HepG2 (cell line): ENCODE measurements at regions not wholly inside any gene's neighbourhood (a gene's known extent, or its start where the extent isn't known, plus 50 kb on each side); places are given as distances from the start of the nearest gene placed in this dataset.

ENCODE experiments used
- ATAC-seq: fragments of 200-7000 bp; cut with Tn5 transposase; 3 replicates; pipeline ENCODE4 v1.9.1; 2020; ENCODE audit warnings: mild to moderate bottlenecking, moderate library complexity
- BruUV-seq: library from RNA; stranded (reverse); fragments of 400-500 nt; replicated peaks from 2 replicates; lab custom pipeline; 2021; lab: Mats Ljungman, UMichigan
- CTCF ChIA-PET: fragments of 300-600 bp; formaldehyde crosslinking; extraction: SDS; loops from one replicate; lab custom pipeline; 2021; ENCODE audit warnings: low total read pairs, inconsistent platforms, low intra/inter-chr PET ratio; lab: Yijun Ruan, JAX
- POLR2A ChIA-PET: fragments of 350-600 bp; sonication (Branson Sonifier 250); formaldehyde crosslinking; loops from one replicate; lab custom pipeline; 2020; ENCODE audit warnings: antibody characterized with exemption, inconsistent platforms; lab: Yijun Ruan, JAX
- DNase-seq: peaks from one replicate; pipeline ENCODE4 v3.0.0-alpha.2; 2015; ENCODE audit warnings: low spot score
- FAIRE-seq: peaks from 3 replicates; lab custom pipeline; 2011; peaks lifted over from hg19 to GRCh38; lab: Jason Lieb, UNC
- H2AFZ ChIP-seq: one replicate; pipeline ENCODE4 v1.6.1; 2011; ENCODE audit warnings: low read length, inconsistent platforms
- H3K27ac ChIP-seq: fragments of 300-600 bp; 3 replicates; pipeline ENCODE4 v1.8.0; 2011; ENCODE audit warnings: mixed run types, mild to moderate bottlenecking, mixed read lengths, low read length, inconsistent platforms; ENCODE audit not compliant: insufficient read depth; ENCODE audit errors: extremely low read length
- H3K27me3 ChIP-seq, 2 experiments: fragments of 200-600 bp in 1 of 2; 2 replicates in 1 of 2; 3 replicates in 1 of 2; pipeline versions ENCODE4 v1.6.0 to v1.8.0; 2011; ENCODE audit warnings: low read length in 2 of 2, mild to moderate bottlenecking in 2 of 2, moderate library complexity in 2 of 2, inconsistent platforms in 1 of 2; ENCODE audit not compliant: insufficient read depth in 2 of 2, control insufficient read depth in 1 of 2
- H3K36me3 ChIP-seq, 2 experiments: fragments of 200-600 bp in 1 of 2; replicated peaks in 1 of 2; 2 replicates in 1 of 2; 3 replicates in 1 of 2; pipeline versions ENCODE4 v1.5.1 to v1.8.0; 2011; ENCODE audit warnings: low read length in 2 of 2, inconsistent platforms in 1 of 2; ENCODE audit not compliant: insufficient read depth in 2 of 2, control insufficient read depth in 1 of 2
- H3K4me1 ChIP-seq: 2 replicates; pipeline ENCODE4 v1.5.1; 2012; ENCODE audit warnings: low read length, inconsistent platforms; ENCODE audit not compliant: insufficient read depth
- H3K4me2 ChIP-seq: 2 replicates; pipeline ENCODE4 v1.6.0; 2011; ENCODE audit warnings: low read depth, low read length, inconsistent platforms
- H3K4me3 ChIP-seq, 3 experiments: fragments of 200-600 bp in 1 of 3; sonication (generic), shearing (Covaris generic) in 1 of 3; replicated peaks in 1 of 3; 2 replicates each; pipeline ENCODE4 v1.5.1; 2011 to 2016; ENCODE audit warnings: low read length in 3 of 3, inconsistent platforms in 2 of 3, low read depth in 2 of 3, mild to moderate bottlenecking in 2 of 3, control low read depth in 1 of 3, mixed read lengths in 1 of 3; ENCODE audit not compliant: insufficient read depth in 1 of 3
- H3K79me2 ChIP-seq: one replicate; pipeline ENCODE4 v1.6.1; 2011; ENCODE audit warnings: low read length, inconsistent platforms; ENCODE audit not compliant: insufficient read depth
- H3K9ac ChIP-seq: 2 replicates; pipeline ENCODE4 v1.6.0; 2011; ENCODE audit warnings: mild to moderate bottlenecking, low read depth, low read length, inconsistent platforms; ENCODE audit not compliant: insufficient read depth
- H3K9me3 ChIP-seq: 2 replicates; pipeline ENCODE4 v1.5.1; 2012; ENCODE audit warnings: mild to moderate bottlenecking, low read length
- H4K20me1 ChIP-seq: 2 replicates; pipeline ENCODE4 v1.6.0; 2011; ENCODE audit warnings: inconsistent platforms, mild to moderate bottlenecking, low read length, moderate library complexity; ENCODE audit not compliant: insufficient read depth
- ATF1 ChIP-seq: IDR thresholded peaks from 2 replicates; pipeline ENCODE4 v1.6.1; 2016; ENCODE audit warnings: mild to moderate bottlenecking, control low read depth
- BCL6 ChIP-seq: IDR thresholded peaks from 2 replicates; pipeline ENCODE4 v1.6.1; 2016; ENCODE audit warnings: missing genetic modification reagents, missing compliant biosample characterization
- FOXK2 ChIP-seq: fragments of 450-650 bp; IDR thresholded peaks from 2 replicates; pipeline ENCODE4 v1.6.1; 2016
- HOXA5 ChIP-seq: sonication (generic); formaldehyde crosslinking; IDR thresholded peaks from 2 replicates; pipeline ENCODE4 v1.4.0; 2020; ENCODE audit warnings: missing genetic modification reagents
- MTA1 ChIP-seq: sonication (generic); formaldehyde crosslinking; IDR thresholded peaks from 2 replicates; pipeline ENCODE4 v1.4.0; 2020; ENCODE audit warnings: missing genetic modification reagents, mild to moderate bottlenecking, borderline replicate concordance
- ZBTB33 ChIP-seq: sonication (generic); formaldehyde crosslinking; IDR thresholded peaks from 2 replicates; pipeline ENCODE4 v1.4.0; 2020; ENCODE audit warnings: missing genetic modification reagents
- ZMYM4 ChIP-seq: sonication (generic); formaldehyde crosslinking; IDR thresholded peaks from 2 replicates; pipeline ENCODE4 v1.8.1; 2023; ENCODE audit warnings: mild to moderate bottlenecking, missing genetic modification reagents
- ZNF333 ChIP-seq: sonication (generic); formaldehyde crosslinking; IDR thresholded peaks from 2 replicates; pipeline ENCODE4 v1.4.0; 2020; ENCODE audit warnings: mild to moderate bottlenecking, missing genetic modification reagents, borderline replicate concordance
- ZNF431 ChIP-seq: sonication (generic); formaldehyde crosslinking; IDR thresholded peaks from 2 replicates; pipeline ENCODE4 v1.9.0; 2022; ENCODE audit warnings: missing genetic modification reagents, low read depth, mild to moderate bottlenecking, borderline replicate concordance
- ZNF432 ChIP-seq: sonication (generic); formaldehyde crosslinking; IDR thresholded peaks from 2 replicates; pipeline ENCODE4 v1.5.0; 2020; ENCODE audit warnings: missing genetic modification reagents, mild to moderate bottlenecking, borderline replicate concordance
- in situ Hi-C: cut with HindIII; loops from 2 replicates; pipeline ENCODE4 v1.10.0; 2017; ENCODE audit warnings: low pct_unique_long_range_greater_than_20kb; ENCODE audit not compliant: extremely low pct_ligation_motif_present
- intact Hi-C: fragments of 100-400 bp; cut with micrococcal nuclease; formaldehyde crosslinking; loops from one replicate; pipeline ENCODE4 v1.10.0; 2022; ENCODE audit not compliant: unreplicated experiment
- TF ChIP-seq, protein P1 (sequence below): sonication (generic); formaldehyde crosslinking; IDR thresholded peaks from 2 replicates; pipeline ENCODE4 v1.9.0; 2021; ENCODE audit warnings: missing genetic modification reagents, mild to moderate bottlenecking, borderline replicate concordance
- TF ChIP-seq, protein P2 (sequence below): sonication (generic); formaldehyde crosslinking; IDR thresholded peaks from 2 replicates; pipeline ENCODE4 v1.5.0; 2020; ENCODE audit warnings: mild to moderate bottlenecking, low read depth, missing genetic modification reagents, borderline replicate concordance
- TF ChIP-seq, protein P3 (sequence below): sonication (generic); formaldehyde crosslinking; IDR thresholded peaks from 2 replicates; pipeline ENCODE4 v1.4.0; 2020; ENCODE audit warnings: low read depth, missing genetic modification reagents
- TF ChIP-seq, protein P4 (sequence below): sonication (generic); formaldehyde crosslinking; IDR thresholded peaks from 2 replicates; pipeline ENCODE4 v1.4.0; 2020; ENCODE audit warnings: missing genetic modification reagents

DNA sequence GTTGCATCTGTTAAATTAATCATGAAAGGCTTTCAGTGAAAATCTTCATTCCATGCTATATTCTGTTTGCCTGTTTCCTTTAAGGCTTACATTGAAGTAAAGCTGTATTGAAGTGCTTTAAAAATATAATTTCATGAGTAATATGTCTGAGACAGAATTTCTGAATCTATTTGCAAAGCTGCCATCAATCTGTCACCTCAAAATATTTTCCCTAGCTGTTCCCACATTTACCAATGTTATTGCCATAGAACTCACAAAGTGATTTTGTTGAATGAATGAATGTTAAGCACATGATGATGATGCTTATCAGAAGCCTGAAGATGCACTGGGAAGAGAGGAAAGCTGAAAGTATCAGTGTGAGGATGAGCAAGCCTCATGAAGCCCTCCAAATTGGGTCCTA, 115.8 kb downstream of the NHLRC3 start:
- FAIRE-seq, result no peak
- TF ChIP-seq HOXA5 (CRISPR knock-in tag), result no peak
- TF ChIP-seq, protein P1, sequence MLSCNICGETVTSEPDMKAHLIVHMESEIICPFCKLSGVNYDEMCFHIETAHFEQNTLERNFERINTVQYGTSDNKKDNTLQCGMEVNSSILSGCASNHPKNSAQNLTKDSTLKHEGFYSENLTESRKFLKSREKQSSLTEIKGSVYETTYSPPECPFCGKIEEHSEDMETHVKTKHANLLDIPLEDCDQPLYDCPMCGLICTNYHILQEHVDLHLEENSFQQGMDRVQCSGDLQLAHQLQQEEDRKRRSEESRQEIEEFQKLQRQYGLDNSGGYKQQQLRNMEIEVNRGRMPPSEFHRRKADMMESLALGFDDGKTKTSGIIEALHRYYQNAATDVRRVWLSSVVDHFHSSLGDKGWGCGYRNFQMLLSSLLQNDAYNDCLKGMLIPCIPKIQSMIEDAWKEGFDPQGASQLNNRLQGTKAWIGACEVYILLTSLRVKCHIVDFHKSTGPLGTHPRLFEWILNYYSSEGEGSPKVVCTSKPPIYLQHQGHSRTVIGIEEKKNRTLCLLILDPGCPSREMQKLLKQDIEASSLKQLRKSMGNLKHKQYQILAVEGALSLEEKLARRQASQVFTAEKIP (CRISPR knock-in tag), result no peak
- TF ChIP-seq, protein P2, sequence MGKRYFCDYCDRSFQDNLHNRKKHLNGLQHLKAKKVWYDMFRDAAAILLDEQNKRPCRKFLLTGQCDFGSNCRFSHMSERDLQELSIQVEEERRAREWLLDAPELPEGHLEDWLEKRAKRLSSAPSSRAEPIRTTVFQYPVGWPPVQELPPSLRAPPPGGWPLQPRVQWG, result no peak
- no peak for TF ChIP-seq BCL6 (CRISPR knock-in tag)
- no peak for TF ChIP-seq FOXK2
- TF ChIP-seq ZMYM4, result no peak
- no peak for TF ChIP-seq ZNF333
- no peak for TF ChIP-seq ZNF431
- TF ChIP-seq, protein P3, sequence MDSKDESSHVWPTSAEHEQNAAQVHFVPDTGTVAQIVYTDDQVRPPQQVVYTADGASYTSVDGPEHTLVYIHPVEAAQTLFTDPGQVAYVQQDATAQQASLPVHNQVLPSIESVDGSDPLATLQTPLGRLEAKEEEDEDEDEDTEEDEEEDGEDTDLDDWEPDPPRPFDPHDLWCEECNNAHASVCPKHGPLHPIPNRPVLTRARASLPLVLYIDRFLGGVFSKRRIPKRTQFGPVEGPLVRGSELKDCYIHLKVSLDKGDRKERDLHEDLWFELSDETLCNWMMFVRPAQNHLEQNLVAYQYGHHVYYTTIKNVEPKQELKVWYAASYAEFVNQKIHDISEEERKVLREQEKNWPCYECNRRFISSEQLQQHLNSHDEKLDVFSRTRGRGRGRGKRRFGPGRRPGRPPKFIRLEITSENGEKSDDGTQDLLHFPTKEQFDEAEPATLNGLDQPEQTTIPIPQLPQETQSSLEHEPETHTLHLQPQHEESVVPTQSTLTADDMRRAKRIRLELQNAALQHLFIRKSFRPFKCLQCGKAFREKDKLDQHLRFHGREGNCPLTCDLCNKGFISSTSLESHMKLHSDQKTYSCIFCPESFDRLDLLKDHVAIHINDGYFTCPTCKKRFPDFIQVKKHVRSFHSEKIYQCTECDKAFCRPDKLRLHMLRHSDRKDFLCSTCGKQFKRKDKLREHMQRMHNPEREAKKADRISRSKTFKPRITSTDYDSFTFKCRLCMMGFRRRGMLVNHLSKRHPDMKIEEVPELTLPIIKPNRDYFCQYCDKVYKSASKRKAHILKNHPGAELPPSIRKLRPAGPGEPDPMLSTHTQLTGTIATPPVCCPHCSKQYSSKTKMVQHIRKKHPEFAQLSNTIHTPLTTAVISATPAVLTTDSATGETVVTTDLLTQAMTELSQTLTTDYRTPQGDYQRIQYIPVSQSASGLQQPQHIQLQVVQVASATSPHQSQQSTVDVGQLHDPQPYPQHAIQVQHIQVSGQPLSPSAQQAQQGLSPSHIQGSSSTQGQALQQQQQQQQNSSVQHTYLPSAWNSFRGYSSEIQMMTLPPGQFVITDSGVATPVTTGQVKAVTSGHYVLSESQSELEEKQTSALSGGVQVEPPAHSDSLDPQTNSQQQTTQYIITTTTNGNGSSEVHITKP (CRISPR knock-in tag), result no peak
- TF ChIP-seq ATF1 (CRISPR knock-in tag), result no peak
- TF ChIP-seq, protein P4, sequence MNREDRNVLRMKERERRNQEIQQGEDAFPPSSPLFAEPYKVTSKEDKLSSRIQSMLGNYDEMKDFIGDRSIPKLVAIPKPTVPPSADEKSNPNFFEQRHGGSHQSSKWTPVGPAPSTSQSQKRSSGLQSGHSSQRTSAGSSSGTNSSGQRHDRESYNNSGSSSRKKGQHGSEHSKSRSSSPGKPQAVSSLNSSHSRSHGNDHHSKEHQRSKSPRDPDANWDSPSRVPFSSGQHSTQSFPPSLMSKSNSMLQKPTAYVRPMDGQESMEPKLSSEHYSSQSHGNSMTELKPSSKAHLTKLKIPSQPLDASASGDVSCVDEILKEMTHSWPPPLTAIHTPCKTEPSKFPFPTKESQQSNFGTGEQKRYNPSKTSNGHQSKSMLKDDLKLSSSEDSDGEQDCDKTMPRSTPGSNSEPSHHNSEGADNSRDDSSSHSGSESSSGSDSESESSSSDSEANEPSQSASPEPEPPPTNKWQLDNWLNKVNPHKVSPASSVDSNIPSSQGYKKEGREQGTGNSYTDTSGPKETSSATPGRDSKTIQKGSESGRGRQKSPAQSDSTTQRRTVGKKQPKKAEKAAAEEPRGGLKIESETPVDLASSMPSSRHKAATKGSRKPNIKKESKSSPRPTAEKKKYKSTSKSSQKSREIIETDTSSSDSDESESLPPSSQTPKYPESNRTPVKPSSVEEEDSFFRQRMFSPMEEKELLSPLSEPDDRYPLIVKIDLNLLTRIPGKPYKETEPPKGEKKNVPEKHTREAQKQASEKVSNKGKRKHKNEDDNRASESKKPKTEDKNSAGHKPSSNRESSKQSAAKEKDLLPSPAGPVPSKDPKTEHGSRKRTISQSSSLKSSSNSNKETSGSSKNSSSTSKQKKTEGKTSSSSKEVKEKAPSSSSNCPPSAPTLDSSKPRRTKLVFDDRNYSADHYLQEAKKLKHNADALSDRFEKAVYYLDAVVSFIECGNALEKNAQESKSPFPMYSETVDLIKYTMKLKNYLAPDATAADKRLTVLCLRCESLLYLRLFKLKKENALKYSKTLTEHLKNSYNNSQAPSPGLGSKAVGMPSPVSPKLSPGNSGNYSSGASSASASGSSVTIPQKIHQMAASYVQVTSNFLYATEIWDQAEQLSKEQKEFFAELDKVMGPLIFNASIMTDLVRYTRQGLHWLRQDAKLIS (CRISPR knock-in tag), result no peak
- TF ChIP-seq ZNF432 (CRISPR knock-in tag), result no peak
- TF ChIP-seq MTA1 (CRISPR knock-in tag), result no peak
- no peak for TF ChIP-seq ZBTB33 (CRISPR knock-in tag)
- Histone ChIP-seq H3K36me3 (no peaks in the 10 kb centered on the region), H3K27ac (no peak overlapping the region), H3K79me2 (no peaks in the 10 kb centered on the region), H2AFZ (no peak overlapping the region), H3K9ac (no peak overlapping the region), H3K4me3 (no peak overlapping the region), H3K4me2 (no peak overlapping the region), H4K20me1 (no peaks in the 10 kb centered on the region), H3K4me1 (no peaks in the 10 kb centered on the region), H3K27me3 (no peaks in the 10 kb centered on the region; a peak in 1 of 5 replicates), H3K9me3 (no peaks in the 10 kb centered on the region)
- no TSS peak for BruUV-seq
- intact Hi-C loops (no loop called here), in situ Hi-C loops (no loop called here)
- no peak for ATAC-seq
- CTCF ChIA-PET, result no interaction called here
- DNase-seq, result no peak
- POLR2A ChIA-PET, result no interaction called here
